H1 (cell line): ENCODE measurements at regions not wholly inside any gene's neighbourhood (a gene's known extent, or its start where the extent isn't known, plus 50 kb on each side); places are given as distances from the start of the nearest gene placed in this dataset.

Source experiments
- CTCF ChIA-PET: fragments of 300-600 bp; sonication (Branson Sonifier 250); formaldehyde crosslinking; loops from one replicate; lab custom pipeline; 2021; ENCODE audit not compliant: partially characterized antibody; lab: Charles Lee
- POLR2A ChIA-PET: fragments of 300-600 bp; sonication (Branson Sonifier 250); formaldehyde crosslinking; loops from one replicate; lab custom pipeline; 2021; ENCODE audit warnings: inconsistent platforms; ENCODE audit not compliant: partially characterized antibody; lab: Charles Lee
- DNase-seq, 2 experiments: peaks; one replicate each; pipeline versions ENCODE4 v3.0.0 to v3.0.0-alpha.2; 2010 to 2022; ENCODE audit warnings: low spot score in 2 of 2, low read depth in 1 of 2, mixed read lengths in 1 of 2
- FAIRE-seq: peaks from 2 replicates; lab custom pipeline; 2011; peaks lifted over from hg19 to GRCh38; lab: Jason Lieb, UNC
- H2AFZ ChIP-seq: 2 replicates; pipeline ENCODE4 v1.8.1; 2012; ENCODE audit warnings: low read length, inconsistent platforms
- H2AK5ac ChIP-seq: 2 replicates; pipeline ENCODE4 v1.6.1; 2013; ENCODE audit warnings: low read depth, low read length
- H2BK120ac ChIP-seq: replicated peaks from 2 replicates; pipeline ENCODE3; 2013; ENCODE audit warnings: low read depth, low read length, inconsistent platforms
- H2BK12ac ChIP-seq: 2 replicates; pipeline ENCODE4 v1.6.1; 2013; ENCODE audit warnings: low read depth, low read length
- H2BK15ac ChIP-seq: 2 replicates; pipeline ENCODE4 v1.6.1; 2013; ENCODE audit warnings: low read length
- H2BK20ac ChIP-seq: 2 replicates; pipeline ENCODE4 v1.6.1; 2013; ENCODE audit warnings: low read length
- H2BK5ac ChIP-seq: 2 replicates; pipeline ENCODE4 v1.6.1; 2013; ENCODE audit warnings: low read depth, low read length
- H3K14ac ChIP-seq: 2 replicates; pipeline ENCODE4 v1.6.1; 2013; ENCODE audit warnings: inconsistent platforms; ENCODE audit not compliant: insufficient read length
- H3K18ac ChIP-seq: 2 replicates; pipeline ENCODE4 v1.6.1; 2013; ENCODE audit warnings: low read length; ENCODE audit errors: extremely low read depth
- H3K23ac ChIP-seq: 2 replicates; pipeline ENCODE4 v1.6.1; 2013; ENCODE audit warnings: inconsistent platforms; ENCODE audit not compliant: insufficient read length
- H3K23me2 ChIP-seq: 2 replicates; pipeline ENCODE4 v1.6.1; 2013; ENCODE audit warnings: low read depth, low read length
- H3K27ac ChIP-seq: 2 replicates; pipeline ENCODE4 v1.6.1; 2011; ENCODE audit warnings: low read depth, low read length, inconsistent platforms
- H3K27me3 ChIP-seq, 4 experiments: replicated peaks in 1 of 4; 1 replicate in 1 of 4; 2 replicates in 3 of 4; pipeline versions ENCODE4 v1.6.1 to v1.8.1; 2011 to 2013; ENCODE audit warnings: low read length in 3 of 4, mild to moderate bottlenecking in 3 of 4, inconsistent platforms in 2 of 4, mixed read lengths in 2 of 4, moderate library complexity in 1 of 4; ENCODE audit not compliant: control insufficient read depth in 3 of 4, insufficient read depth in 3 of 4; ENCODE audit errors: extremely low read depth in 1 of 4
- H3K36me3 ChIP-seq, 4 experiments: 2 replicates each; pipeline versions ENCODE4 v1.6.1 to v1.8.1; 2011 to 2013; ENCODE audit warnings: mild to moderate bottlenecking in 4 of 4, low read length in 3 of 4, moderate library complexity in 2 of 4, control low read depth in 1 of 4, inconsistent platforms in 1 of 4; ENCODE audit not compliant: insufficient read depth in 4 of 4, control insufficient read depth in 2 of 4
- H3K4ac ChIP-seq: replicated peaks from 2 replicates; pipeline ENCODE3; 2013; ENCODE audit warnings: low read length, low read depth, mixed read lengths, inconsistent platforms; ENCODE audit not compliant: insufficient read length
- H3K4me1 ChIP-seq, 4 experiments: replicated peaks in 1 of 4; 1 replicate in 1 of 4; 2 replicates in 3 of 4; pipeline versions ENCODE4 v1.6.1 to v1.8.1; 2011 to 2013; ENCODE audit warnings: low read length in 3 of 4, inconsistent platforms in 2 of 4, mixed read lengths in 1 of 4; ENCODE audit not compliant: insufficient read depth in 4 of 4, control insufficient read depth in 3 of 4
- H3K4me2 ChIP-seq, 2 experiments: 2 replicates each; pipeline versions ENCODE4 v1.6.1 to v1.8.1; 2011 to 2013; ENCODE audit warnings: low read depth in 2 of 2, low read length in 2 of 2, control low read depth in 1 of 2, inconsistent platforms in 1 of 2, mild to moderate bottlenecking in 1 of 2; ENCODE audit not compliant: insufficient read depth in 1 of 2
- H3K4me3 ChIP-seq, 4 experiments: fragments of 200-600, 300-600 bp in 1 of 4; sonication (generic), shearing (Covaris generic), sonication (Bioruptor Twin) in 1 of 4; 2 replicates each; pipeline versions ENCODE4 v1.5.1 to v1.8.1; 2011 to 2016; ENCODE audit warnings: low read length in 4 of 4, low read depth in 3 of 4, control low read depth in 2 of 4, inconsistent platforms in 2 of 4, mild to moderate bottlenecking in 2 of 4, mixed read lengths in 1 of 4, moderate library complexity in 1 of 4; ENCODE audit not compliant: insufficient read depth in 2 of 4; ENCODE audit errors: extremely low read depth in 1 of 4
- H3K56ac ChIP-seq: replicated peaks from 2 replicates; pipeline ENCODE3; 2013; ENCODE audit warnings: low read depth, mild to moderate bottlenecking, mixed read lengths, low read length, inconsistent platforms; ENCODE audit not compliant: insufficient read length
- H3K79me1 ChIP-seq: 2 replicates; pipeline ENCODE4 v1.6.1; 2013; ENCODE audit warnings: low read depth, low read length, control low read depth
- H3K79me2 ChIP-seq, 2 experiments: 2 replicates each; pipeline versions ENCODE4 v1.6.1 to v1.8.1; 2012 to 2013; ENCODE audit warnings: low read length in 2 of 2, mild to moderate bottlenecking in 2 of 2, inconsistent platforms in 1 of 2; ENCODE audit not compliant: insufficient read depth in 2 of 2, control insufficient read depth in 1 of 2
- H3K9ac ChIP-seq, 4 experiments: replicated peaks in 1 of 4; 1 replicate in 1 of 4; 2 replicates in 3 of 4; pipeline versions ENCODE4 v1.6.1 to v1.8.1; 2011 to 2013; ENCODE audit warnings: low read depth in 3 of 4, low read length in 3 of 4, control low read depth in 2 of 4, mild to moderate bottlenecking in 2 of 4, moderate library complexity in 2 of 4, inconsistent platforms in 1 of 4; ENCODE audit errors: extremely low read depth in 1 of 4
- H3K9me3 ChIP-seq, 2 experiments: 2 replicates each; pipeline versions ENCODE4 v1.6.1 to v1.8.1; 2012 to 2013; ENCODE audit warnings: mild to moderate bottlenecking in 2 of 2, moderate library complexity in 2 of 2, control low read depth in 1 of 2, inconsistent platforms in 1 of 2, low read depth in 1 of 2, low read length in 1 of 2, mixed read lengths in 1 of 2; ENCODE audit not compliant: insufficient read depth in 2 of 2
- H4K20me1 ChIP-seq, 2 experiments: replicated peaks in 1 of 2; 2 replicates each; pipeline versions ENCODE3 to v1.8.1; 2011 to 2013; ENCODE audit warnings: inconsistent platforms in 2 of 2, low read length in 2 of 2, mild to moderate bottlenecking in 1 of 2; ENCODE audit not compliant: insufficient read depth in 2 of 2, control insufficient read depth in 1 of 2
- H4K5ac ChIP-seq: 2 replicates; pipeline ENCODE4 v1.6.1; 2013; ENCODE audit warnings: low read length, low read depth, mixed read lengths, inconsistent platforms; ENCODE audit not compliant: insufficient read length
- H4K8ac ChIP-seq: 2 replicates; pipeline ENCODE4 v1.8.0; 2013; ENCODE audit warnings: mild to moderate bottlenecking, moderate library complexity, low read length, inconsistent platforms; ENCODE audit not compliant: insufficient read depth; ENCODE audit errors: extremely low read depth
- H4K91ac ChIP-seq: replicated peaks from 2 replicates; pipeline ENCODE3; 2013; ENCODE audit warnings: low read length, mixed read lengths, inconsistent platforms; ENCODE audit not compliant: insufficient read length
- GABPA ChIP-seq: IDR thresholded peaks from 2 replicates; pipeline ENCODE4 v1.6.1; 2011; ENCODE audit warnings: mild to moderate bottlenecking, low read length, moderate library complexity, borderline replicate concordance; ENCODE audit not compliant: insufficient read depth
- WGBS, 2 experiments: shearing (Covaris generic) in 1 of 2; methylation state at CpG; one replicate each; pipeline versions ENCODE4 v1.1.6 to v1.1.7; 2013 to 2015; ENCODE audit warnings: low lambda C conversion rate in 2 of 2, mixed read lengths in 2 of 2, inconsistent platforms in 1 of 2, low coverage in 1 of 2, missing lambda C conversion rate in 1 of 2; ENCODE audit not compliant: insufficient replicate concordance in 2 of 2, insufficient coverage in 1 of 2, insufficient read length in 1 of 2; ENCODE audit errors: extremely low coverage in 1 of 2, missing lambda C conversion rate in 1 of 2; 5-methylcytosine and 5-hydroxymethylcytosine counted together

- H3K4ac ChIP-seq, result no peak overlapping the region
- H3K14ac ChIP-seq, result no peak overlapping the region
- no peak overlapping the region for H2BK120ac ChIP-seq
- H2AK5ac ChIP-seq, result no peak overlapping the region
- 100% methylated on average over 3 of the region's 3 CpGs; no CpG with 5 or more reads in 1 of the 2 experiments for WGBS, 2 experiments
- no peak overlapping the region for H4K91ac ChIP-seq
- H2AFZ ChIP-seq, result no peak overlapping the region
- H3K56ac ChIP-seq, result no peak overlapping the region
- no peaks in the 10 kb centered on the region for H3K79me1 ChIP-seq
- H3K9ac ChIP-seq, result no peak overlapping the region
- no peak overlapping the region for H3K4me2 ChIP-seq
- H4K20me1 ChIP-seq, result no peaks in the 10 kb centered on the region
- DNase-seq (no peak), FAIRE-seq (no peak)
- no peak overlapping the region for H3K18ac ChIP-seq
- H3K4me1 ChIP-seq, result no peaks in the 10 kb centered on the region
- ChIA-PET CTCF (no interaction called here), POLR2A (no interaction called here)
- H3K9me3 ChIP-seq, result peaks cover 6 to 8% of the 10 kb centered on the region in 2 experiments; a peak in 1 of 4 replicates
- no peaks in the 10 kb centered on the region for H3K79me2 ChIP-seq
- no peak overlapping the region for H4K8ac ChIP-seq
- H2BK12ac ChIP-seq, result no peak overlapping the region
- no peaks in the 10 kb centered on the region; a peak in 1 of 8 replicates for H3K36me3 ChIP-seq
- H3K23me2 ChIP-seq, result no peaks in the 10 kb centered on the region
- no peak overlapping the region for H2BK20ac ChIP-seq
- H2BK5ac ChIP-seq, result no peak overlapping the region
- H2BK15ac ChIP-seq, result no peak overlapping the region
- no peak overlapping the region for H3K27ac ChIP-seq
- H4K5ac ChIP-seq, result no peak overlapping the region
- no peak overlapping the region for H3K23ac ChIP-seq
- H3K27me3 ChIP-seq, result no peaks in the 10 kb centered on the region
- H3K4me3 ChIP-seq, result no peak overlapping the region
- no peak for TF ChIP-seq GABPA
Observed at GRCh38 chr4:57370691-57371090, 260.5 kb upstream of the IGFBP7 start.
